HepG2 (cell line): ENCODE measurements at regions not wholly inside any gene's neighbourhood (a gene's known extent, or its start where the extent isn't known, plus 50 kb on each side); places are given as distances from the start of the nearest gene placed in this dataset.

ENCODE experiments used
- ATAC-seq: fragments of 200-7000 bp; cut with Tn5 transposase; 3 replicates; pipeline ENCODE4 v1.9.1; 2020; ENCODE audit warnings: mild to moderate bottlenecking, moderate library complexity
- BruUV-seq: library from RNA; stranded (reverse); fragments of 400-500 nt; replicated peaks from 2 replicates; lab custom pipeline; 2021; lab: Mats Ljungman, UMichigan
- CTCF ChIA-PET: fragments of 300-600 bp; formaldehyde crosslinking; extraction: SDS; loops from one replicate; lab custom pipeline; 2021; ENCODE audit warnings: low total read pairs, inconsistent platforms, low intra/inter-chr PET ratio; lab: Yijun Ruan, JAX
- POLR2A ChIA-PET: fragments of 350-600 bp; sonication (Branson Sonifier 250); formaldehyde crosslinking; loops from one replicate; lab custom pipeline; 2020; ENCODE audit warnings: antibody characterized with exemption, inconsistent platforms; lab: Yijun Ruan, JAX
- DNase-seq: peaks from one replicate; pipeline ENCODE4 v3.0.0-alpha.2; 2015; ENCODE audit warnings: low spot score
- FAIRE-seq: peaks from 3 replicates; lab custom pipeline; 2011; peaks lifted over from hg19 to GRCh38; lab: Jason Lieb, UNC
- H2AFZ ChIP-seq: one replicate; pipeline ENCODE4 v1.6.1; 2011; ENCODE audit warnings: low read length, inconsistent platforms
- H3K27ac ChIP-seq: fragments of 300-600 bp; 3 replicates; pipeline ENCODE4 v1.8.0; 2011; ENCODE audit warnings: mixed run types, mild to moderate bottlenecking, mixed read lengths, low read length, inconsistent platforms; ENCODE audit not compliant: insufficient read depth; ENCODE audit errors: extremely low read length
- H3K27me3 ChIP-seq, 2 experiments: fragments of 200-600 bp in 1 of 2; 2 replicates in 1 of 2; 3 replicates in 1 of 2; pipeline versions ENCODE4 v1.6.0 to v1.8.0; 2011; ENCODE audit warnings: low read length in 2 of 2, mild to moderate bottlenecking in 2 of 2, moderate library complexity in 2 of 2, inconsistent platforms in 1 of 2; ENCODE audit not compliant: insufficient read depth in 2 of 2, control insufficient read depth in 1 of 2
- H3K36me3 ChIP-seq, 2 experiments: fragments of 200-600 bp in 1 of 2; replicated peaks in 1 of 2; 2 replicates in 1 of 2; 3 replicates in 1 of 2; pipeline versions ENCODE4 v1.5.1 to v1.8.0; 2011; ENCODE audit warnings: low read length in 2 of 2, inconsistent platforms in 1 of 2; ENCODE audit not compliant: insufficient read depth in 2 of 2, control insufficient read depth in 1 of 2
- H3K4me1 ChIP-seq: 2 replicates; pipeline ENCODE4 v1.5.1; 2012; ENCODE audit warnings: low read length, inconsistent platforms; ENCODE audit not compliant: insufficient read depth
- H3K4me2 ChIP-seq: 2 replicates; pipeline ENCODE4 v1.6.0; 2011; ENCODE audit warnings: low read depth, low read length, inconsistent platforms
- H3K4me3 ChIP-seq, 3 experiments: fragments of 200-600 bp in 1 of 3; sonication (generic), shearing (Covaris generic) in 1 of 3; replicated peaks in 1 of 3; 2 replicates each; pipeline ENCODE4 v1.5.1; 2011 to 2016; ENCODE audit warnings: low read length in 3 of 3, inconsistent platforms in 2 of 3, low read depth in 2 of 3, mild to moderate bottlenecking in 2 of 3, control low read depth in 1 of 3, mixed read lengths in 1 of 3; ENCODE audit not compliant: insufficient read depth in 1 of 3
- H3K79me2 ChIP-seq: one replicate; pipeline ENCODE4 v1.6.1; 2011; ENCODE audit warnings: low read length, inconsistent platforms; ENCODE audit not compliant: insufficient read depth
- H3K9ac ChIP-seq: 2 replicates; pipeline ENCODE4 v1.6.0; 2011; ENCODE audit warnings: mild to moderate bottlenecking, low read depth, low read length, inconsistent platforms; ENCODE audit not compliant: insufficient read depth
- H3K9me3 ChIP-seq: 2 replicates; pipeline ENCODE4 v1.5.1; 2012; ENCODE audit warnings: mild to moderate bottlenecking, low read length
- H4K20me1 ChIP-seq: 2 replicates; pipeline ENCODE4 v1.6.0; 2011; ENCODE audit warnings: inconsistent platforms, mild to moderate bottlenecking, low read length, moderate library complexity; ENCODE audit not compliant: insufficient read depth
- ATF7 ChIP-seq, 2 experiments: fragments of 450-650 bp in 1 of 2; sonication (generic) in 1 of 2; formaldehyde crosslinking in 1 of 2; IDR thresholded peaks; 2 replicates each; pipeline versions ENCODE4 v1.4.0 to v1.6.1; 2016 to 2020; ENCODE audit warnings: antibody characterized with exemption in 1 of 2, mild to moderate bottlenecking in 1 of 2, missing genetic modification reagents in 1 of 2
- BCL6 ChIP-seq: IDR thresholded peaks from 2 replicates; pipeline ENCODE4 v1.6.1; 2016; ENCODE audit warnings: missing genetic modification reagents, missing compliant biosample characterization
- E2F2 ChIP-seq: sonication (generic); formaldehyde crosslinking; IDR thresholded peaks from 2 replicates; pipeline ENCODE4 v1.4.0; 2020; ENCODE audit warnings: missing genetic modification reagents, borderline replicate concordance
- GMEB2 ChIP-seq: IDR thresholded peaks from 2 replicates; pipeline ENCODE4 v1.6.1; 2016; ENCODE audit warnings: missing biosample characterization, missing genetic modification reagents, low read depth
- HBP1 ChIP-seq: IDR thresholded peaks from 2 replicates; pipeline ENCODE4 v1.6.1; 2016; ENCODE audit warnings: low read depth, control low read depth
- HMGA1 ChIP-seq: sonication (generic); formaldehyde crosslinking; conservative IDR thresholded peaks from 2 replicates; pipeline ENCODE4 v1.4.0; 2020; ENCODE audit warnings: missing genetic modification reagents
- HNRNPLL ChIP-seq: fragments of 200-400 bp; formaldehyde crosslinking; IDR thresholded peaks from 2 replicates; pipeline ENCODE4 v1.6.1; 2017; ENCODE audit warnings: mild to moderate bottlenecking, low read depth, low read length; ENCODE audit not compliant: poor library complexity, severe bottlenecking
- KAT2B ChIP-seq: fragments of 150-350 bp; IDR thresholded peaks from 2 replicates; pipeline ENCODE4 v1.6.1; 2014; ENCODE audit warnings: low read depth, low read length, borderline replicate concordance
- MAFK ChIP-seq, 2 experiments: IDR thresholded peaks in 1 of 2; conservative IDR thresholded peaks in 1 of 2; 2 replicates each; pipeline ENCODE4 v1.6.1; 2011; ENCODE audit warnings: improper control_type of control experiment in 2 of 2, low read length in 2 of 2
- MIER3 ChIP-seq: IDR thresholded peaks from 2 replicates; pipeline ENCODE4 v1.6.1; 2016; ENCODE audit warnings: missing compliant biosample characterization, borderline replicate concordance
- NAIF1 ChIP-seq: sonication (generic); formaldehyde crosslinking; IDR thresholded peaks from 2 replicates; pipeline ENCODE4 v1.5.0; 2020; ENCODE audit warnings: mild to moderate bottlenecking, missing genetic modification reagents, borderline replicate concordance
- NFIB ChIP-seq: sonication (generic); formaldehyde crosslinking; IDR thresholded peaks from 2 replicates; pipeline ENCODE4 v1.9.0; 2021; ENCODE audit warnings: missing genetic modification reagents, mild to moderate bottlenecking, borderline replicate concordance
- PHB2 ChIP-seq: fragments of 450-650 bp; IDR thresholded peaks from 2 replicates; pipeline ENCODE4 v1.6.1; 2018; ENCODE audit not compliant: partially characterized antibody
- RXRB ChIP-seq: IDR thresholded peaks from 2 replicates; pipeline ENCODE4 v1.6.1; 2016; ENCODE audit warnings: borderline replicate concordance, missing genetic modification reagents, missing compliant biosample characterization
- TAF1 ChIP-seq: sonication (generic); formaldehyde crosslinking; IDR thresholded peaks from 2 replicates; pipeline ENCODE4 v1.4.0; 2020; ENCODE audit warnings: missing genetic modification reagents
- ZNF124 ChIP-seq: sonication (generic); formaldehyde crosslinking; IDR thresholded peaks from 2 replicates; pipeline ENCODE4 v1.4.0; 2020; ENCODE audit warnings: missing genetic modification reagents
- ZNF597 ChIP-seq: sonication (generic); formaldehyde crosslinking; IDR thresholded peaks from 2 replicates; pipeline ENCODE4 v1.5.0; 2020; ENCODE audit warnings: missing genetic modification reagents
- ZNF615 ChIP-seq: sonication (generic); formaldehyde crosslinking; IDR thresholded peaks from 2 replicates; pipeline ENCODE4 v1.5.0; 2020; ENCODE audit warnings: mild to moderate bottlenecking, missing genetic modification reagents, borderline replicate concordance
- ZNF784 ChIP-seq: sonication (generic); formaldehyde crosslinking; IDR thresholded peaks from 2 replicates; pipeline ENCODE4 v1.5.1; 2020; ENCODE audit warnings: missing genetic modification reagents, mild to moderate bottlenecking, borderline replicate concordance
- WGBS: methylation state at CpG from one replicate; pipeline ENCODE4 v1.1.6; 2017; ENCODE audit warnings: low lambda C conversion rate; 5-methylcytosine and 5-hydroxymethylcytosine counted together
- in situ Hi-C: cut with HindIII; loops from 2 replicates; pipeline ENCODE4 v1.10.0; 2017; ENCODE audit warnings: low pct_unique_long_range_greater_than_20kb; ENCODE audit not compliant: extremely low pct_ligation_motif_present
- intact Hi-C: fragments of 100-400 bp; cut with micrococcal nuclease; formaldehyde crosslinking; loops from one replicate; pipeline ENCODE4 v1.10.0; 2022; ENCODE audit not compliant: unreplicated experiment

GRCh38 chr14:55851301-55851700 is 266.9 kb upstream of the PELI2 start (continued):
- TF ChIP-seq HBP1 (CRISPR knock-in tag) (no peak), ZNF615 (CRISPR knock-in tag) (no peak), MIER3 (no peak), ZNF124 (CRISPR knock-in tag) (no peak), MAFK (conservative IDR thresholded peaks at IDR 0.05 in 1 of 2, IDR thresholded peaks at IDR 0.05 in 1 of 2; ENCODE audit: low read length in 2 of 2) (no peak), BCL6 (CRISPR knock-in tag) (no peak), TAF1 (CRISPR knock-in tag) (no peak), ZNF784 (CRISPR knock-in tag) (no peak), ZNF597 (CRISPR knock-in tag) (no peak)

GRCh38 chr14:55851961-55852360 is 266.2 kb upstream of the PELI2 start:
- intact Hi-C loops (no loop called here), in situ Hi-C loops (no loop called here)
- Histone ChIP-seq H3K36me3 (no peaks in the 10 kb centered on the region), H4K20me1 (no peaks in the 10 kb centered on the region), H3K4me2 (no peak overlapping the region), H3K27me3 (no peaks in the 10 kb centered on the region; a peak in 1 of 5 replicates), H3K4me1 (no peaks in the 10 kb centered on the region), H3K27ac (no peak overlapping the region), H2AFZ (no peak overlapping the region), H3K4me3 (no peak overlapping the region), H3K79me2 (no peaks in the 10 kb centered on the region), H3K9ac (no peak overlapping the region), H3K9me3 (no peaks in the 10 kb centered on the region)
- BruUV-seq = no TSS peak
- WGBS = 7% methylated on average over 2 of the region's 2 CpGs
- ATAC-seq = no peak
- POLR2A ChIA-PET = no interaction called here
- FAIRE-seq = no peak
- CTCF ChIA-PET = no interaction called here
- no peak for DNase-seq
- TF ChIP-seq HNRNPLL (no peak), NAIF1 (CRISPR knock-in tag) (no peak), KAT2B (no peak), NFIB (CRISPR knock-in tag) (no peak), HMGA1 (no peak), RXRB (no peak), ATF7 (IDR thresholded peaks at IDR 0.05) (no peak), ATF7 (CRISPR knock-in tag; IDR thresholded peaks at IDR 0.05) (no peak), GMEB2 (no peak), E2F2 (CRISPR knock-in tag) (no peak), PHB2 (no peak), ZNF124 (CRISPR knock-in tag) (no peak)
